ENCODE measurements at regions not wholly inside any gene's neighbourhood (a gene's known extent, or its start where the extent isn't known, plus 50 kb on each side); places are given as distances from the start of the nearest gene placed in this dataset.

DNA sequence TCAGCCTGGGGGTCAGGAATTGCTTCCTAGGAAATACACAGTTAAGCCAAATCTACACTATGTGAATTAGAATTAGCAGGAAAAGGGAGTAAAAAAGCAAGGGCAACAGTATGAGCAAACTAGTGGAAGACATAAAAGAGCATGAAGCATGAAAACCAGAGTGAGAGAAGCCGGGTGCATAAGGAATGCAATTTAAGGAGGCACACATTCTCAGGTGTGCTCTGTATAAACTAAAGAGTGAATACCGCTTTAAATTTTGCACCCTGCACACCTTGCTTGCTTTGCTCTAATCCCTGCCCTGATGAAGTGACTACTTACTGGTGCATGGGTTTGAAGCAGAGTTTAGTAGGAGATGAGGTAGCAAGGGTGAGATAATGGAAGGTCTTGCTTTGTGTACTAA is 65.7 kb upstream of the EPHA4 start:
- TF ChIP-seq CTCF (conservative IDR thresholded peaks at IDR 0.05 in 1 of 2, IDR thresholded peaks at IDR 0.05 in 1 of 2; ENCODE audit: extremely low read depth in 1 of 2, insufficient read depth in 1 of 2, low read depth in 1 of 2, low read length in 2 of 2), result no peak
- TF ChIP-seq EZH2 (IDR thresholded peaks at IDR 0.05; ENCODE audit: borderline replicate concordance, low read length), result no peak

All from mammary epithelial cell (primary cell).